ENCODE measurements at regions not wholly inside any gene's neighbourhood (a gene's known extent, or its start where the extent isn't known, plus 50 kb on each side); places are given as distances from the start of the nearest gene placed in this dataset.

DNA sequence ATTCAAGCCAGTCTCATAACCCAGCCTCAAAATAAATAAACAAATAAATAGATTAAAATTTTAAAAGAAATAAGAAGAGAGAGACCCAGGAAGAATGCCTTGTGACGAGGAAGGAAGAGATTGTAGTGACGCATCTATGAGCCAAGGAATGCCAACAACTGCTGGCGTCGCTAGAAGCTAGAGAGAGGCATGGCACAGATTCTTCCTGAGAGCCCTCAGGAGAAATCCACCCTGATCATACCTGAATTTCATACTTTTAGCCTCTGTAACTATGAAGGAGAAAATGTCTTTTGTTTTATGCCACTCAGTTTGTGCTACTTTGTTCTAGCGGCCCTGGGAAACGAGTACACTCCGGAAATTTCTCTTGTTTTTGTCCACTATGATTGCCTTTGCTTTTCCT is 103.9 kb downstream of the C9orf50 start:
- H4K20me1 ChIP-seq (ENCODE audit: low read length) = no peaks in the 10 kb centered on the region
- no peaks in the 10 kb centered on the region for H3K9me2 ChIP-seq (replicated peaks; ENCODE audit: low read length)
- H3K4me2 ChIP-seq (ENCODE audit: low read length) = no peak overlapping the region
- H3K4me1 ChIP-seq (ENCODE audit: insufficient read depth, low read length) = no peaks in the 10 kb centered on the region
- H2AFZ ChIP-seq (ENCODE audit: low read length) = no peak overlapping the region
- H3K27ac ChIP-seq (ENCODE audit: low read length) = no peak overlapping the region
- no peak overlapping the region for H3K4me3 ChIP-seq (ENCODE audit: low read length)
- H3K9ac ChIP-seq (ENCODE audit: low read length) = no peak overlapping the region
- ATAC-seq (no peak), DNase-seq (no peak)
- intact Hi-C loops (cut with micrococcal nuclease) = no loop called here
- H3K79me2 ChIP-seq (ENCODE audit: low read length) = no peaks in the 10 kb centered on the region
- H3F3A ChIP-seq (ENCODE audit: low read length, unreplicated experiment) = no peaks in the 10 kb centered on the region
- ChIA-PET POLR2A (ENCODE audit: unreplicated experiment) (no interaction called here), CTCF (no interaction called here)
- H3K36me3 ChIP-seq (ENCODE audit: low read depth, low read length) = no peaks in the 10 kb centered on the region
- TF ChIP-seq, protein P1, sequence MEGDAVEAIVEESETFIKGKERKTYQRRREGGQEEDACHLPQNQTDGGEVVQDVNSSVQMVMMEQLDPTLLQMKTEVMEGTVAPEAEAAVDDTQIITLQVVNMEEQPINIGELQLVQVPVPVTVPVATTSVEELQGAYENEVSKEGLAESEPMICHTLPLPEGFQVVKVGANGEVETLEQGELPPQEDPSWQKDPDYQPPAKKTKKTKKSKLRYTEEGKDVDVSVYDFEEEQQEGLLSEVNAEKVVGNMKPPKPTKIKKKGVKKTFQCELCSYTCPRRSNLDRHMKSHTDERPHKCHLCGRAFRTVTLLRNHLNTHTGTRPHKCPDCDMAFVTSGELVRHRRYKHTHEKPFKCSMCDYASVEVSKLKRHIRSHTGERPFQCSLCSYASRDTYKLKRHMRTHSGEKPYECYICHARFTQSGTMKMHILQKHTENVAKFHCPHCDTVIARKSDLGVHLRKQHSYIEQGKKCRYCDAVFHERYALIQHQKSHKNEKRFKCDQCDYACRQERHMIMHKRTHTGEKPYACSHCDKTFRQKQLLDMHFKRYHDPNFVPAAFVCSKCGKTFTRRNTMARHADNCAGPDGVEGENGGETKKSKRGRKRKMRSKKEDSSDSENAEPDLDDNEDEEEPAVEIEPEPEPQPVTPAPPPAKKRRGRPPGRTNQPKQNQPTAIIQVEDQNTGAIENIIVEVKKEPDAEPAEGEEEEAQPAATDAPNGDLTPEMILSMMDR (conservative IDR thresholded peaks at IDR 0.05; ENCODE audit: low read depth, low read length) = no peak
- TF ChIP-seq EZH2phosphoT487 (IDR thresholded peaks at IDR 0.05; ENCODE audit: borderline replicate concordance, low read length) (no peak), EZH2 (IDR thresholded peaks at IDR 0.05; ENCODE audit: low read length, unreplicated experiment) (no peak)
- no peaks in the 10 kb centered on the region for H3K27me3 ChIP-seq (ENCODE audit: low read length)
- 0 out of 2 replicates have a peak, but pooled peaks cover 6% of the 10 kb centered on the region for H3K9me3 ChIP-seq (ENCODE audit: low read length)
- BruUV-seq (replicated peaks) = no TSS peak

DNA sequence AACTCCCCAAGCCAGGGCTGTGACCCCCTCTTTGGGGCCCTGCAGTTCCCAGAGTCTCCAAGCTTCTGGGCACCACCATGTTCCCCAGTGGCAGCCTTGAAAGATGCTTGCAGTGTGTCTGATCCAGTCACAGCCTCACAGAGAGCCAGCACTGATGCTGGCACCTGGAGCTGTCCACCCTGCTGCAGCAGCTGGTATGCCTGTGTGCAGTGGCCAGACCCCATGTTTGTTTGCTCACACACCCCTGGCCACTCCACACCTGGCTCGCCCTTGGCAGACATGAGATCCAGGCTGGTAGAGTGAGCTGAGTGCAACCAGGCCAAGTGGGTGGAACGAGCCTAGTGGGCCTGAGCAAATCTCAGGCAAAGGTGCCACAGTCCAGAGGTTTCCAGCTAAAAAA is 106.0 kb downstream of the C9orf50 start:
- H3K27ac ChIP-seq (ENCODE audit: low read length) = no peak overlapping the region
- H3K9me2 ChIP-seq (replicated peaks; ENCODE audit: low read length) = no peaks in the 10 kb centered on the region
- ChIA-PET POLR2A (ENCODE audit: unreplicated experiment) (no interaction called here), CTCF (no interaction called here)
- intact Hi-C loops (cut with micrococcal nuclease) = no loop called here
- DNase-seq (no peak), ATAC-seq (no peak)
- H3K9me3 ChIP-seq (ENCODE audit: low read length) = 0 out of 2 replicates have a peak, but pooled peaks cover 6% of the 10 kb centered on the region
- no peak overlapping the region for H3K9ac ChIP-seq (ENCODE audit: low read length)
- H3K36me3 ChIP-seq (ENCODE audit: low read depth, low read length) = no peaks in the 10 kb centered on the region
- no TSS peak for BruUV-seq (replicated peaks)
- no peaks in the 10 kb centered on the region for H3K27me3 ChIP-seq (ENCODE audit: low read length)
- H3F3A ChIP-seq (ENCODE audit: low read length, unreplicated experiment) = no peaks in the 10 kb centered on the region
- no peaks in the 10 kb centered on the region for H3K79me2 ChIP-seq (ENCODE audit: low read length)
- TF ChIP-seq, protein P1 (conservative IDR thresholded peaks at IDR 0.05; ENCODE audit: low read depth, low read length) = no peak
- no peak for TF ChIP-seq EZH2 (IDR thresholded peaks at IDR 0.05; ENCODE audit: low read length, unreplicated experiment)
- H4K20me1 ChIP-seq (ENCODE audit: low read length) = no peaks in the 10 kb centered on the region
- no peaks in the 10 kb centered on the region for H3K4me1 ChIP-seq (ENCODE audit: insufficient read depth, low read length)
- H2AFZ ChIP-seq (ENCODE audit: low read length) = no peak overlapping the region
- no peak overlapping the region for H3K4me3 ChIP-seq (ENCODE audit: low read length)
- H3K4me2 ChIP-seq (ENCODE audit: low read length) = no peak overlapping the region

DNA sequence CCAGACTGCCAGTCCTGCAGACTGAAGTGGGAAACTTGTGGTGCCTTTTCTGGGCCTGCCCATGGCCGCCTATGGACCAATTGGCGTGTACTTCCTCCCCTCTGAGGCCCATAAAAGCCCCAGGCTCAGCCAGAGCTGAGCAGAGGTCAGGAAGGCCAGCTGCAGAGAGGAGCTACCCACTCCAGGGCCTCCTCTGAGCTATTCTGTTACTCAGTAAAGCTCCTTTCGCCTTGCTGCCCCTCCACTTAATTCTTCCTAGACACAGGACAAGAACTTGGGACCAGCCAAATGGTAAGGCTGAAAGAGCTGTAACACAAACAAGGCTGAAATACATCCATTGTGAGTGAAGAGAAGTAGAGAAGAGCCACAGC is 106.4 kb downstream of the C9orf50 start:
- Histone ChIP-seq H3K9ac (ENCODE audit: low read length) (no peak overlapping the region), H3K36me3 (ENCODE audit: low read depth, low read length) (no peaks in the 10 kb centered on the region), H3K4me1 (ENCODE audit: insufficient read depth, low read length) (no peaks in the 10 kb centered on the region), H3K9me2 (replicated peaks; ENCODE audit: low read length) (no peaks in the 10 kb centered on the region), H3K4me2 (ENCODE audit: low read length) (no peak overlapping the region), H4K20me1 (ENCODE audit: low read length) (no peaks in the 10 kb centered on the region), H3K9me3 (ENCODE audit: low read length) (0 out of 2 replicates have a peak, but pooled peaks cover 6% of the 10 kb centered on the region), H3K27me3 (ENCODE audit: low read length) (no peaks in the 10 kb centered on the region), H3F3A (ENCODE audit: low read length, unreplicated experiment) (no peaks in the 10 kb centered on the region), H2AFZ (ENCODE audit: low read length) (no peak overlapping the region), H3K27ac (ENCODE audit: low read length) (no peak overlapping the region), H3K4me3 (ENCODE audit: low read length) (no peak overlapping the region), H3K79me2 (ENCODE audit: low read length) (no peaks in the 10 kb centered on the region)
- TF ChIP-seq EZH2phosphoT487 (IDR thresholded peaks at IDR 0.05; ENCODE audit: borderline replicate concordance, low read length) = no peak
- TF ChIP-seq, protein P1 (conservative IDR thresholded peaks at IDR 0.05; ENCODE audit: low read depth, low read length) = no peak
- no peak for TF ChIP-seq EZH2 (IDR thresholded peaks at IDR 0.05; ENCODE audit: low read length, unreplicated experiment)
- CTCF ChIA-PET = no interaction called here
- POLR2A ChIA-PET (ENCODE audit: unreplicated experiment) = no interaction called here
- ATAC-seq (no peak), DNase-seq (no peak)
- no TSS peak for BruUV-seq (replicated peaks)
- intact Hi-C loops (cut with micrococcal nuclease) = no loop called here

Data from PC-3 (cell line).